ENCODE measurements at regions not wholly inside any gene's neighbourhood (a gene's known extent, or its start where the extent isn't known, plus 50 kb on each side); places are given as distances from the start of the nearest gene placed in this dataset.

DNA sequence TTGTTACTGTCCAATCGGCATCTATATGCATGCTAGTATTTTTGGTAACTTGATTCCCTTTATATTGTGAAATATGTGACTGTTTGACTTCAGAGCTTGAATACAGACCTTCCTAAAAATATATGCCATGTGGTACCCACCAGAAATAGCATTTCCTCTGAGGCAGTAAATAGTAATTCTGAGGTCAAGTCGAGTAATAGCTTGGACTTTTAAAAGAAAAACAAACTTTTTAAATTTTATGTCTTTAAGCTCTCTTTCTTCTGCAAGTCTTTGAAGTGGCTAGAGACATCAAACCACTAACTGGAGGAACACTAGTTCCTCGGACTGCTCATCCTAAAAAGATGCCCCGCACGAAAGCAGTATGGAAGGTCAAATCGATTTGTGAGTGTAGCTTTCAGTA, 396.8 kb upstream of the SLC14A2 start:
- TF ChIP-seq, protein P1, sequence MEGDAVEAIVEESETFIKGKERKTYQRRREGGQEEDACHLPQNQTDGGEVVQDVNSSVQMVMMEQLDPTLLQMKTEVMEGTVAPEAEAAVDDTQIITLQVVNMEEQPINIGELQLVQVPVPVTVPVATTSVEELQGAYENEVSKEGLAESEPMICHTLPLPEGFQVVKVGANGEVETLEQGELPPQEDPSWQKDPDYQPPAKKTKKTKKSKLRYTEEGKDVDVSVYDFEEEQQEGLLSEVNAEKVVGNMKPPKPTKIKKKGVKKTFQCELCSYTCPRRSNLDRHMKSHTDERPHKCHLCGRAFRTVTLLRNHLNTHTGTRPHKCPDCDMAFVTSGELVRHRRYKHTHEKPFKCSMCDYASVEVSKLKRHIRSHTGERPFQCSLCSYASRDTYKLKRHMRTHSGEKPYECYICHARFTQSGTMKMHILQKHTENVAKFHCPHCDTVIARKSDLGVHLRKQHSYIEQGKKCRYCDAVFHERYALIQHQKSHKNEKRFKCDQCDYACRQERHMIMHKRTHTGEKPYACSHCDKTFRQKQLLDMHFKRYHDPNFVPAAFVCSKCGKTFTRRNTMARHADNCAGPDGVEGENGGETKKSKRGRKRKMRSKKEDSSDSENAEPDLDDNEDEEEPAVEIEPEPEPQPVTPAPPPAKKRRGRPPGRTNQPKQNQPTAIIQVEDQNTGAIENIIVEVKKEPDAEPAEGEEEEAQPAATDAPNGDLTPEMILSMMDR (IDR thresholded peaks at IDR 0.05) = no peak
- no peak for TF ChIP-seq POLR2A (IDR thresholded peaks at IDR 0.05)
